ENCODE measurements at regions not wholly inside any gene's neighbourhood (a gene's known extent, or its start where the extent isn't known, plus 50 kb on each side); places are given as distances from the start of the nearest gene placed in this dataset.
"Not testable (repeated sequence)": the region's sequence is repeated elsewhere in the genome, so short reads cannot be mapped to it uniquely, and the experiment has no call there.

DNA sequence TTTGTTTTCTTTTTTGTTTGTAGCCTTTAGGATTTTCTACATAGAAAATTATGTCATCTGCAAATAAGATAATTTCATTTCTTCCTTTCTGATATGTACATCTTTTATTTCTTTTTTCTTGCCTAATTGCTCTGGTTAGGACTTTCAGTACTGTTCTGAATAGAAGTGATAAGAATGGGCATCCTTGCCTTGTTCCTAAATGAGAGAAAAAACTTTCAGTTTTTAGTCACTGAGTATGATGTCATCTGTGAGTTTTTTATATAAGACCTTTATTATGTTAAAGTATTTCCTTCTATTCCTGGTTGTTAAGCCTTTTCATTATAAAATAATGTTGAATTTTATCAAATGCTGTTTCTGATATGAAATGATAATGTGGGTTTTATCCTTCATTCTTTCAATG lies 76.0 kb upstream of the SLC35F3 start:
- no peaks in the 10 kb centered on the region for H3K36me3 ChIP-seq
- H3K4me1 ChIP-seq: no peaks in the 10 kb centered on the region
- no peak overlapping the region for H3K4me3 ChIP-seq
- intact Hi-C loops (cut with DNase I): no loop called here
- no peak overlapping the region for H3K27ac ChIP-seq
- H3K9me3 ChIP-seq: no peaks in the 10 kb centered on the region
- H3K27me3 ChIP-seq: no peaks in the 10 kb centered on the region
- DNase-seq (ENCODE audit: extremely low spot score in 2 of 2): no peak
- TF ChIP-seq POLR2A (IDR thresholded peaks at IDR 0.05) (no peak), CTCF (IDR thresholded peaks at IDR 0.05) (no peak), POLR2AphosphoS5 (IDR thresholded peaks at IDR 0.05; ENCODE audit: insufficient read depth in 1 of 2, low read depth in 1 of 2) (no peak)

GRCh38 chr1:233834609-233835008 lies 69.9 kb upstream of the SLC35F3 start:
- H3K4me1 ChIP-seq: no peaks in the 10 kb centered on the region
- no peak overlapping the region for H3K27ac ChIP-seq
- H3K9me3 ChIP-seq: no peaks in the 10 kb centered on the region
- no peak overlapping the region for H3K4me3 ChIP-seq
- DNase-seq (ENCODE audit: extremely low spot score in 2 of 2): no peak
- intact Hi-C loops (cut with DNase I): no loop called here
- TF ChIP-seq POLR2AphosphoS5 (IDR thresholded peaks at IDR 0.05; ENCODE audit: insufficient read depth in 1 of 2, low read depth in 1 of 2): no peak
- no peak for TF ChIP-seq CTCF (IDR thresholded peaks at IDR 0.05)
- TF ChIP-seq POLR2A (IDR thresholded peaks at IDR 0.05): no peak
- H3K27me3 ChIP-seq: no peaks in the 10 kb centered on the region
- no peaks in the 10 kb centered on the region for H3K36me3 ChIP-seq

- H3K4me1 ChIP-seq; H3K27me3 ChIP-seq; H3K27ac ChIP-seq; DNase-seq (ENCODE audit: extremely low spot score in 2 of 2); H3K36me3 ChIP-seq; H3K9me3 ChIP-seq; intact Hi-C loops (cut with DNase I); H3K4me3 ChIP-seq: not testable (repeated sequence)
Observed at GRCh38 chr1:233838207-233838606, 66.3 kb upstream of the SLC35F3 start.

DNA sequence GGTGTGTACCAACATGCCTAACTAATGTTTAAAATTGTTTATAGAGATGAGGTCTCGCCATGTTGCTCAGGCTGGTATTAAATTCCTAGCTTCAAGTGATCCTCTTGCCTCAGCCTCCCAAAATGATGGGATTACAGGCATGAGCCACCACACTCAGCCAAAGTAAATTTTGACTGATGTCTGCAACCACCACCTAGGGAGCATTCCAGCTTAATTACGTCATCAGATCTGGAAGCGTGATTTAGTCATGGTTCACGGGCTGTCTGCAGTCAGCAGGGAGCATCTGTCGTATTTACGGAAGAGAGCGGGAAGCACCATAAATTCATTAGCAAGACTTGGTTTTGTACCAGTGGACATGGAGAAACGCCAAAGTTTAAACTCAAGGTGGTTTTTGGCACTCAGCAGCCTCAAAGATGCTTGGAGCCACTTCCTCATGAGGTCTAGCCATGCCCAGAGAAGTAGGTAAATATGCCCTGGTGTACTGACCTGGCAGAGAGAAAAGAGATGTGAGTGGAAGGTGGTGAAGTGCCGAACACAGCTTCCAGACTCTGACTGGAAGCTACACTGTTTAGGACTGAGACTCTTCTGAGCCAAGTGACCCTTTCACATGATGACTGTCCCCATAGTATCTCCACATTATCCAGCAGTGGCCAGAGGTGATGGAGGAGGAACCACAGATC lies 60.8 kb upstream of the SLC35F3 start:
- no peak overlapping the region for H3K27ac ChIP-seq
- TF ChIP-seq CTCF (IDR thresholded peaks at IDR 0.05) (no peak), POLR2AphosphoS5 (IDR thresholded peaks at IDR 0.05; ENCODE audit: insufficient read depth in 1 of 2, low read depth in 1 of 2) (no peak), POLR2A (IDR thresholded peaks at IDR 0.05) (no peak)
- no peaks in the 10 kb centered on the region for H3K36me3 ChIP-seq
- intact Hi-C loops (cut with DNase I): no loop called here
- no peaks in the 10 kb centered on the region for H3K9me3 ChIP-seq
- no peak overlapping the region for H3K4me3 ChIP-seq
- H3K4me1 ChIP-seq: no peaks in the 10 kb centered on the region
- no peaks in the 10 kb centered on the region for H3K27me3 ChIP-seq
- no peak for DNase-seq (ENCODE audit: extremely low spot score in 2 of 2)

GRCh38 chr1:233844275-233844674 lies 60.2 kb upstream of the SLC35F3 start:
- Histone ChIP-seq H3K27me3 (no peaks in the 10 kb centered on the region), H3K4me1 (no peaks in the 10 kb centered on the region), H3K27ac (no peak overlapping the region), H3K36me3 (no peaks in the 10 kb centered on the region), H3K9me3 (no peaks in the 10 kb centered on the region), H3K4me3 (no peak overlapping the region)
- intact Hi-C loops (cut with DNase I): no loop called here
- TF ChIP-seq CTCF (IDR thresholded peaks at IDR 0.05) (no peak), POLR2AphosphoS5 (IDR thresholded peaks at IDR 0.05; ENCODE audit: insufficient read depth in 1 of 2, low read depth in 1 of 2) (no peak), POLR2A (IDR thresholded peaks at IDR 0.05) (no peak)
- DNase-seq (ENCODE audit: extremely low spot score in 2 of 2): no peak
